LNCaP clone FGC (cell line): ENCODE measurements at regions not wholly inside any gene's neighbourhood (a gene's known extent, or its start where the extent isn't known, plus 50 kb on each side); places are given as distances from the start of the nearest gene placed in this dataset.
"Not testable (repeated sequence)": the region's sequence is repeated elsewhere in the genome, so short reads cannot be mapped to it uniquely, and the experiment has no call there.

ENCODE experiments used
- DNase-seq: peaks from one replicate; pipeline ENCODE4 v3.0.0-alpha.2; 2011; ENCODE audit warnings: low read depth
- H3K4me3 ChIP-seq: 2 replicates; pipeline ENCODE4 v1.5.1; 2011; ENCODE audit warnings: mild to moderate bottlenecking, low read depth, low read length, control low read depth
- TF ChIP-seq, protein P1 (sequence below): IDR thresholded peaks from 2 replicates; pipeline ENCODE4 v1.5.1; 2012; ENCODE audit warnings: mild to moderate bottlenecking; ENCODE audit not compliant: control insufficient read depth, insufficient read depth; ENCODE audit errors: extremely low read depth

DNA sequence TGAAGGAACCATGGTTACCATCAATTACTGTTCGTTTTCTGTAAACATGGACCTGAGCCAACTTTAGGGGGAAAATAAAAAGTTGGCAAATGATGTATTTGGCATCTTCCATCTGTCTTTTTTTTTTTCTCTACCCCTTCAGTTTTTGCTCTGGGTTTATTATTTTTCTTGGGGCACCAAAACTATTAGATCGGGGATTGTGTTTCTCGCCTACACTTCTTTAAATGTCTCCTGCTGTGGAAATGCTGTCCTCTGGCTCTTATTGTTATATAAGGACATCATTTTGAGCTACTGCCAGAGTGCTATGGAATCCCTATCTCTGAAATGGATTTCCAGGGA, 234.0 kb upstream of the SLIT2 start:
- DNase-seq, result no peak

DNA sequence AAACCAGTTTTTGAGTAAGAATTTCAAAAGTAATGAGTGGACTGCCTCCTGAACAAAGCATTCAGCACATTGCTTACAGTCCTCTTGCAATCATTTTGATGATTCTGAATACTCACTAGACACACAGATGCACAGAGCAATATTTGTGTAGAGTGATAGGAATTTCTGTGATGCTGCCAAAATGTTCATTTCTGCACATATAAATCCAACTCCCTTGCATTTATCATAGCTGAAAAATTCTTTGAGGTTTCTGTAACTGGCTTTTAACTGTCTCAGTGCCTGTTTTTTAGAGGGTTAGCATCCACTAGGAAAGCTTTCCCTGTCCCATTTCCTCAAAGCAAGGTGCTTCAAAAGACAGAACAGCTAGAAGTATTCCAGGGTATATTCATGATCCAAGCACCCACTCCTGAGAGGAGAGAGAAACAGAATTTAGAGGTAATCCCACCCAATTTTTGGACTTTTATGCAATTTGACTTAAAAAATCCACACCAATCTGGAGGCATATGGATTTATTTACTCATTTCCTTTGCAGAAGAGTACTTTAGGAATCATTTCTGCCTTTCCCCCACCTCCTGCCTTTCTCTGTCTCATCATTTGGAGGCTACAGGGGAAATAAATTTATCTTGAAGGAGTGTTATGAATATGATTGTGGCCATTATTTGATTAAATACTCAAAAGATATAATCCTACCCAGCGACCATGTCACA, 234.5 kb upstream of the SLIT2 start:
- no peak for DNase-seq
- TF ChIP-seq, protein P1, sequence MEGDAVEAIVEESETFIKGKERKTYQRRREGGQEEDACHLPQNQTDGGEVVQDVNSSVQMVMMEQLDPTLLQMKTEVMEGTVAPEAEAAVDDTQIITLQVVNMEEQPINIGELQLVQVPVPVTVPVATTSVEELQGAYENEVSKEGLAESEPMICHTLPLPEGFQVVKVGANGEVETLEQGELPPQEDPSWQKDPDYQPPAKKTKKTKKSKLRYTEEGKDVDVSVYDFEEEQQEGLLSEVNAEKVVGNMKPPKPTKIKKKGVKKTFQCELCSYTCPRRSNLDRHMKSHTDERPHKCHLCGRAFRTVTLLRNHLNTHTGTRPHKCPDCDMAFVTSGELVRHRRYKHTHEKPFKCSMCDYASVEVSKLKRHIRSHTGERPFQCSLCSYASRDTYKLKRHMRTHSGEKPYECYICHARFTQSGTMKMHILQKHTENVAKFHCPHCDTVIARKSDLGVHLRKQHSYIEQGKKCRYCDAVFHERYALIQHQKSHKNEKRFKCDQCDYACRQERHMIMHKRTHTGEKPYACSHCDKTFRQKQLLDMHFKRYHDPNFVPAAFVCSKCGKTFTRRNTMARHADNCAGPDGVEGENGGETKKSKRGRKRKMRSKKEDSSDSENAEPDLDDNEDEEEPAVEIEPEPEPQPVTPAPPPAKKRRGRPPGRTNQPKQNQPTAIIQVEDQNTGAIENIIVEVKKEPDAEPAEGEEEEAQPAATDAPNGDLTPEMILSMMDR, result no peak
- no peak overlapping the region for H3K4me3 ChIP-seq

More for the DNA sequence above, 234.0 kb upstream of the SLIT2 start:
- H3K4me3 ChIP-seq, result no peak overlapping the region
- TF ChIP-seq, protein P1, result no peak

DNA sequence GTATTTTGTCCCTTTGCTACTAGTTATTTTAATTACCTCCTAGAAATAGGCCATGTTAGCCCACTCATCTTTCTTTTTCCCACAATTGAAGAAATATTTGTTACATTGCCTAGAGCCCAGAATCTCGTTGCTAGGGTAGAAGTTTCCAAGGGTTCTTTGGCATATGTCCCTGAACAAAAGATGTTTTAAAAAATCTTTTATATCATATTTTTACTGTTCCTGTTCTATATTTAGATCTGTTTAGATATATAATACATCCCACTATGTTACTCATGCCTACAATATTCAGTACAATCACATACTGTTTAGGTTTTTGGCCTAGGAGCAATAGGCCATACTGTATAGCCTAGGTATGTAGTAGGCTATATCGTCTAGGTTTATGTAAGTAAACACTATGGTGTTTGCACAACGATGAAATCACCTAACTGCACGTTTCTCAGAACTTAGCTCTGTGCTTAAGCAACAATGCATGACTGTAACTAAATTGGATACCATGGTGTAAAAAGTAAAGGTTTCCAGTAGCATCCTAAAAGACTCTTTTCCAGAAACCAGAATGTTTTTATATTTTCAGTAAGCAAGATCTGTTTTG, 236.0 kb upstream of the SLIT2 start:
- peak; percentile 52 for DNase-seq
- TF ChIP-seq, protein P1, result no peak

DNA sequence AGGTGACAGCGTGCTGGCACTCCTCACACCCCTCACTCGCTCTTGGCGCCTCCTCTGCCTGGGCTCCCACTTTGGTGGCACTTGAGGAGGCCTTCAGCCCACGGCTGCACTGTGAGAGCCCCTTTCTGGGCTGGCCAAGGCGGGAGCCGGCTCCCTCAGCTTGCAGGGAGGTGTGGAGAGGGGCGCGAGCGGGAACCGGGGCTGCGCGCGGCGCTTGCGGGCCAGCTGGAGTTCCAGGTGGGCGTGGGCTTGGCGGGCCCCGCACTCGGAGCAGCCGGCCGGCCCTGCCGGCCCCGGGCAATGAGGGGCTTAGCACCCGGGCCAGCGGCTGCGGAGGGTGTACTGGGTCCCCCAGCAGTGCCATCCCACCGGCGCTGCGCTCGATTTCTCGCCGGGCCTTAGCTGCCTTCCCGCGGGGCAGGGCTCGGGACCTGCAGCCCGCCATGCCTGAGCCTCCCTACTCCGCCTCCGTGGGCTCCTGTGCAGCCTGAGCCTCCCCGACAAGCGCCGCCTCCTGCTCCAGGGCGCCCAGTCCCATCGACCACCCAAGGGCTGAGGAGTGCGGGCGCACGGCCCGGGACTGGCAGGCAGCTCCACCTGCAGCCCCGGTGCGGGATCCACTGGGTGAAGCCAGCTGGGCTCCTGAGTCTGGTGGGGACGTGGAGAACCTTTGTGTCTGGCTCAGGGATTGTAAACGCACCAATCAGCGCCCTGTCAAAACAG, 247.7 kb upstream of the SLIT2 start:
- H3K4me3 ChIP-seq, DNase-seq: not testable (repeated sequence)

More for the DNA sequence above, 236.0 kb upstream of the SLIT2 start:
- H3K4me3 ChIP-seq, result no peak overlapping the region

DNA sequence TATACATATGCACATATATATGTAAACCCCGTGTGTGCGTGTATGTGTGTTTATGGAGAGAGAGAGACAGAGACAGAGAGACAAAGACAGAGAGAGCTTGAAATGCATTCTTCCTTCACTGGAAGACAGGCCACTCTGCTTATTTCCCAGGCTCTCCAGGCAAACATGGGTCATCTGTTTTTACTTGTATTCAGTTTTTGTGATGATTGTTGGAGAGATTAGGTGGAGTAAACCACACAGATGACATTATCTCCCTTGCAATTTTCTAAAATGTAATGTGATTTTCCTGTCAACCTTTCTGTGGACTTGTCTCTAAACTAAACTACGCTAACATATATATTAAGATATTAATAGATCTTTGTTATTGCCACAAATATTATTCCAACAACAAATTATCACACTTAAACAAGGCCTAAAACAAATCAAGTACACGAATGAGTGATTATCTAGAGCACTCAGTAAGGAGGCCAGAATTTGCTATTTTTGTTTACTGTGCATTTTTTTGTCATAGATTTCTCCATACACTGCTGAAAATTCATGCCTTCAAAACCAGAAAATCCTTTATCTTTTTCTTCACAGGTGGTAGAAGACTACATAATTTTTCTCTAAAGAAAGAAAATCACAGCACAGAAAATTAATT, 251.8 kb upstream of the SLIT2 start:
- TF ChIP-seq, protein P1, result no peak
- H3K4me3 ChIP-seq, result no peak overlapping the region
- no peak for DNase-seq

DNA sequence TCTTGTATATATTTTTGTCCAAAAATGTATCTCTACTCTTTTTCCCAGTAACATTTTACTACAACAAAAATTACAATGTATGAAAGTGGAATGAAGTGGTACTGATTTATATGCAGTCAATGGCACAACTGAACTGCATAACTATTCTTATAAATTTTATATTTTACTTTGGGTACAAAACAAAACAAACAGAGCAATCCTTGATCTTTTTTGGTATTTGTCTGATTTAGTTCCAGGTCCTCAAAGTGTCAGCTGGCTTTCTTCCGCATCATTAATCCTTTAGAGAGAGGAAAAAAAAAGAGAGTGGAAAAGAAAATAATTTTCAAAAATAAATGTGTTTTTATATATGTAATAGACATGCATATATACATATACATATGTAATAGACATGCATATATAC, 252.4 kb upstream of the SLIT2 start:
- no peak for DNase-seq
- H3K4me3 ChIP-seq, result no peak overlapping the region
- TF ChIP-seq, protein P1, result no peak

DNA sequence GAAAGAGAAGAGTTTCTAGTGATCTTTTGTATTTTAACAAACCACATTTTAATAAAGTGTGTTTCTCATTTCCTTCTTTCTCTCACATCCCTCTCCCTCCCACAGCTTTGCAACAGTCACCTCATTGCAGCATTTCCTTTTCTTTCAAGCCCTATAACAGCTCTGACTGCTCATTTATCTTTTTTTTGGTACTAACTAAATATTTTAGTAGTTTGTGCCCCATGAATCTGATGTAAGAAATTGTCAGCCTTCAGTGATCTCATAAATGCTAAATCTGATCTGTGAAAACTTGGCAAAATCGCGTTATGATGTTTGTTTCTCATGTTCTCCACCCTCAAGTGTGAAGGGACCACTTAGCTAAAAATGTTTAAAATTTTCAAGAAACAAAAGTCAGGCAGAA, 258.5 kb upstream of the SLIT2 start:
- TF ChIP-seq, protein P1, result no peak
- H3K4me3 ChIP-seq, result no peak overlapping the region
- no peak for DNase-seq
